MM.1S (cell line): ENCODE measurements at regions not wholly inside any gene's neighbourhood (a gene's known extent, or its start where the extent isn't known, plus 50 kb on each side); places are given as distances from the start of the nearest gene placed in this dataset.

Experiments
- DNase-seq: peaks from one replicate; pipeline ENCODE4 v3.0.0-alpha.2; 2015
- H2AFZ ChIP-seq: fragments of 300-600 bp; sonication (generic); 2 replicates; pipeline ENCODE4 v1.6.0; 2016; ENCODE audit warnings: antibody characterized with exemption, low read length
- H3F3A ChIP-seq: fragments of 300-600 bp; sonication (generic); 2 replicates; pipeline ENCODE4 v1.6.1; 2016; ENCODE audit warnings: mild to moderate bottlenecking, antibody characterized with exemption, low read length, moderate library complexity, mixed read lengths; ENCODE audit not compliant: insufficient read depth
- H3K27ac ChIP-seq: fragments of 300-600 bp; sonication (generic); 2 replicates; pipeline ENCODE4 v1.5.1; 2016; ENCODE audit warnings: mild to moderate bottlenecking, low read length
- H3K27me3 ChIP-seq: fragments of 300-600 bp; sonication (generic); replicated peaks from 2 replicates; pipeline ENCODE4 v1.6.0; 2016; ENCODE audit warnings: low read length; ENCODE audit not compliant: insufficient read depth
- H3K36me3 ChIP-seq: fragments of 300-600 bp; sonication (generic); replicated peaks from 2 replicates; pipeline ENCODE4 v1.6.1; 2016; ENCODE audit warnings: mild to moderate bottlenecking, low read length, mixed read lengths; ENCODE audit not compliant: insufficient read depth
- H3K4me1 ChIP-seq: fragments of 300-600 bp; sonication (generic); 2 replicates; pipeline ENCODE4 v1.6.1; 2016; ENCODE audit warnings: low read length, mixed read lengths
- H3K4me2 ChIP-seq: fragments of 300-600 bp; sonication (generic); 2 replicates; pipeline ENCODE4 v1.6.0; 2016; ENCODE audit warnings: low read depth, low read length
- H3K4me3 ChIP-seq: fragments of 300-600 bp; sonication (generic); 2 replicates; pipeline ENCODE4 v1.5.1; 2016; ENCODE audit warnings: low read length, mixed read lengths
- H3K79me2 ChIP-seq: fragments of 300-600 bp; sonication (generic); 2 replicates; pipeline ENCODE4 v1.6.1; 2016; ENCODE audit warnings: mixed run types, low read length, mixed read lengths
- H3K9ac ChIP-seq: fragments of 300-600 bp; sonication (generic); 2 replicates; pipeline ENCODE4 v1.6.1; 2016; ENCODE audit warnings: low read length, mixed read lengths
- H3K9me2 ChIP-seq: fragments of 300-600 bp; sonication (generic); replicated peaks from 2 replicates; pipeline ENCODE4 v1.6.1; 2016; ENCODE audit warnings: mild to moderate bottlenecking, low read length, mixed read lengths; ENCODE audit not compliant: insufficient read depth
- H3K9me3 ChIP-seq: fragments of 300-600 bp; sonication (generic); replicated peaks from 2 replicates; pipeline ENCODE4 v1.6.1; 2016; ENCODE audit warnings: mild to moderate bottlenecking, low read length, mixed read lengths; ENCODE audit not compliant: insufficient read depth
- H4K20me1 ChIP-seq: fragments of 300-600 bp; sonication (generic); 2 replicates; pipeline ENCODE4 v1.6.1; 2016; ENCODE audit warnings: mild to moderate bottlenecking, low read length, moderate library complexity, mixed read lengths; ENCODE audit not compliant: insufficient read depth
- CTCF ChIP-seq: fragments of 300-600 bp; sonication (generic); IDR thresholded peaks from 2 replicates; pipeline ENCODE4 v1.5.1; 2016; ENCODE audit warnings: antibody characterized with exemption, low read length, mixed read lengths
- EZH2 ChIP-seq: fragments of 300-600 bp; sonication (generic); optimal IDR thresholded peaks from 2 replicates; pipeline ENCODE3; 2017; ENCODE audit warnings: low read depth, mild to moderate bottlenecking, antibody characterized with exemption, low read length, mixed read lengths
- EZH2phosphoT487 ChIP-seq: fragments of 300-600 bp; sonication (generic); IDR thresholded peaks from 2 replicates; pipeline ENCODE4 v1.6.1; 2018; ENCODE audit warnings: antibody characterized with exemption, low read length

GRCh38 chr3:145536461-145536860 lies 624.5 kb downstream of the PLOD2 start:
- no peak overlapping the region for H2AFZ ChIP-seq
- no peak overlapping the region for H3K4me3 ChIP-seq
- H3K9me3 ChIP-seq = no peaks in the 10 kb centered on the region; the same call in 1 of the 2 replicates
- no peak overlapping the region for H3K4me2 ChIP-seq
- no peak overlapping the region for H3K9ac ChIP-seq
- H3K9me2 ChIP-seq = no peaks in the 10 kb centered on the region
- no peaks in the 10 kb centered on the region for H3F3A ChIP-seq
- no peak for DNase-seq
- no peak overlapping the region for H3K27ac ChIP-seq
- no peaks in the 10 kb centered on the region for H3K36me3 ChIP-seq
- no peaks in the 10 kb centered on the region for H3K79me2 ChIP-seq
- H4K20me1 ChIP-seq = no peaks in the 10 kb centered on the region
- H3K4me1 ChIP-seq = no peaks in the 10 kb centered on the region
- TF ChIP-seq EZH2 (no peak), EZH2phosphoT487 (no peak), CTCF (no peak)
- H3K27me3 ChIP-seq = no peaks in the 10 kb centered on the region

- DNase-seq = no peak
- Histone ChIP-seq H3K9me3 (no peaks in the 10 kb centered on the region), H3K27me3 (no peaks in the 10 kb centered on the region), H3F3A (no peaks in the 10 kb centered on the region), H3K4me3 (no peak overlapping the region), H4K20me1 (no peaks in the 10 kb centered on the region), H3K9ac (no peak overlapping the region), H3K4me2 (no peak overlapping the region), H3K79me2 (no peaks in the 10 kb centered on the region), H3K27ac (no peak overlapping the region), H3K36me3 (no peaks in the 10 kb centered on the region), H3K9me2 (no peaks in the 10 kb centered on the region), H2AFZ (no peak overlapping the region), H3K4me1 (no peaks in the 10 kb centered on the region)
- no peak for TF ChIP-seq EZH2
Measured at GRCh38 chr3:145550522-145550921, 610.5 kb downstream of the PLOD2 start.

- no peak overlapping the region for H3K27ac ChIP-seq
- H3K27me3 ChIP-seq = no peaks in the 10 kb centered on the region
- H4K20me1 ChIP-seq = no peaks in the 10 kb centered on the region
- no peak overlapping the region for H3K4me2 ChIP-seq
- H3K9me3 ChIP-seq = no peaks in the 10 kb centered on the region
- DNase-seq = no peak
- H3K4me3 ChIP-seq = no peak overlapping the region
- no peaks in the 10 kb centered on the region for H3K79me2 ChIP-seq
- H3K9ac ChIP-seq = no peak overlapping the region
- no peaks in the 10 kb centered on the region for H3K4me1 ChIP-seq
- TF ChIP-seq EZH2 (no peak), CTCF (no peak), EZH2phosphoT487 (no peak)
- H3K36me3 ChIP-seq = no peaks in the 10 kb centered on the region
- H3K9me2 ChIP-seq = no peaks in the 10 kb centered on the region
- no peak overlapping the region for H2AFZ ChIP-seq
- H3F3A ChIP-seq = no peaks in the 10 kb centered on the region
Measured at GRCh38 chr3:145557405-145557804, 603.6 kb downstream of the PLOD2 start.

- no peak overlapping the region for H3K27ac ChIP-seq
- H3K9me3 ChIP-seq = no peaks in the 10 kb centered on the region
- no peak for DNase-seq
- TF ChIP-seq EZH2phosphoT487 (no peak), CTCF (no peak), EZH2 (no peak)
- no peaks in the 10 kb centered on the region for H3K9me2 ChIP-seq
- no peaks in the 10 kb centered on the region for H3K4me1 ChIP-seq
- 0 out of 2 replicates have a peak overlapping the region, but pooled peaks have one; percentile 37 for H2AFZ ChIP-seq
- no peaks in the 10 kb centered on the region for H4K20me1 ChIP-seq
- H3K4me2 ChIP-seq = peak overlapping the region; percentile 11; the same call in 1 of the 2 replicates
- no peaks in the 10 kb centered on the region for H3F3A ChIP-seq
- H3K27me3 ChIP-seq = no peaks in the 10 kb centered on the region
- H3K4me3 ChIP-seq = no peak overlapping the region
- no peaks in the 10 kb centered on the region for H3K79me2 ChIP-seq
- H3K9ac ChIP-seq = no peak overlapping the region
- no peaks in the 10 kb centered on the region for H3K36me3 ChIP-seq
Measured at GRCh38 chr3:145578471-145578870, 582.5 kb downstream of the PLOD2 start.
